Ovary (tissue), 7 donors: ENCODE measurements at regions not wholly inside any gene's neighbourhood (a gene's known extent, or its start where the extent isn't known, plus 50 kb on each side); places are given as distances from the start of the nearest gene placed in this dataset.
"Not testable (repeated sequence)": the region's sequence is repeated elsewhere in the genome, so short reads cannot be mapped to it uniquely, and the experiment has no call there.

Experiments
- DNase-seq, 5 donors: peaks; one replicate each; pipeline ENCODE4 v3.0.0-alpha.2; 2019 to 2020
- H3K27ac ChIP-seq, 2 donors: fragments of 200-600 bp; one replicate each; pipeline versions ENCODE4 v1.5.1 to v1.8.0; 2019 to 2022
- H3K27me3 ChIP-seq: fragments of 200-600 bp; one replicate; pipeline ENCODE4 v1.8.0; 2022
- H3K36me3 ChIP-seq: fragments of 200-600 bp; sonication (generic); one replicate; pipeline ENCODE4 v1.5.1; 2019
- H3K4me1 ChIP-seq: one replicate; pipeline ENCODE4 v1.8.1; 2013; ENCODE audit warnings: mild to moderate bottlenecking, moderate library complexity; ENCODE audit not compliant: insufficient read depth
- H3K4me3 ChIP-seq: fragments of 200-600 bp; sonication (generic); one replicate; pipeline ENCODE4 v1.5.1; 2017
- H3K9me3 ChIP-seq, 2 donors: fragments of 200-600 bp in 1 of 2; sonication (generic) in 1 of 2; one replicate each; pipeline versions ENCODE4 v1.5.1 to v1.8.1; 2013 to 2019; ENCODE audit warnings: mild to moderate bottlenecking in 1 of 2, moderate library complexity in 1 of 2
- EP300 ChIP-seq: sonication (generic); formaldehyde crosslinking; IDR thresholded peaks from one replicate; pipeline ENCODE4 v1.6.1; 2017; ENCODE audit warnings: antibody characterized with exemption
- POLR2A ChIP-seq: fragments of 450-650 bp; IDR thresholded peaks from one replicate; pipeline ENCODE4 v1.6.1; 2017; ENCODE audit warnings: antibody characterized with exemption, mild to moderate bottlenecking, moderate library complexity
- WGBS, 3 donors: extraction: QIAGEN DNeasy Blood & Tissue Kit in 1 of 3; methylation state at CpG; one replicate each; pipeline versions ENCODE4 v1.1.5 to v1.1.7; 2013 to 2017; 5-methylcytosine and 5-hydroxymethylcytosine counted together
- intact Hi-C, 4 donors: fragments of 100-400 bp; cut with DNase I; formaldehyde crosslinking; loops; one replicate each; pipeline versions ENCODE4 v1.11.0 to v1.15.1; 2022 to 2023
- TF ChIP-seq, protein P1 (sequence below), 3 donors: fragments of 450-650 bp in 2 of 3; fragments of 200-600 bp in 1 of 3; IDR thresholded peaks; one replicate each; pipeline versions ENCODE4 v1.5.1 to v1.8.0; 2016 to 2022; ENCODE audit warnings: antibody characterized with exemption in 3 of 3, mild to moderate bottlenecking in 1 of 3
- donor health status: DM: no; HTN: no; CAD: no; lungs with moderate emphysema.
- donor health status: DM: no; HTN: no; CAD: no.
- donor health status: Bipolar disorder and iron deficiency.
- donor health status: DM: no; HTN: no; CAD: no.
- donor health status: DM: yes; HTN: yes; CAD: no.

DNA sequence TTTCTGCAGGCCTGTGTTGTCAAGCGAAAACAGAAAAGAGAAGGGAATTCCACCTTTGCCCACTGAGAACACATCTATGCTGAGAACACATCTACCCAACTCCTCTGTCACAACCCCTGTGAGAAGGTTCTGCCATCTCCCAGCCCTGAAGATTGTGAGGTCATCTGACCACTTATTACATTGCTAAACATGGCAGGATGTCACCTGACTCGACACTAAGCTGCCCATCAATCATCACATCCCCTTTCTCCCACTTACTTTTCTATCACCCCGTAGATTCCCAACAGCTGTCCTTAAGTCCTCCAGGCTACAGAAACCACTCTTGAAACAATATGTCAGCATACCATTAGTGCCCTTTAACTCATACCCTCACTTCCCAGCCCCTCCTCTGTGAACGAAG, 64.2 kb upstream of the PRSS3 start:
- TF ChIP-seq EP300 (no peak), POLR2A (no peak)
- TF ChIP-seq, protein P1, sequence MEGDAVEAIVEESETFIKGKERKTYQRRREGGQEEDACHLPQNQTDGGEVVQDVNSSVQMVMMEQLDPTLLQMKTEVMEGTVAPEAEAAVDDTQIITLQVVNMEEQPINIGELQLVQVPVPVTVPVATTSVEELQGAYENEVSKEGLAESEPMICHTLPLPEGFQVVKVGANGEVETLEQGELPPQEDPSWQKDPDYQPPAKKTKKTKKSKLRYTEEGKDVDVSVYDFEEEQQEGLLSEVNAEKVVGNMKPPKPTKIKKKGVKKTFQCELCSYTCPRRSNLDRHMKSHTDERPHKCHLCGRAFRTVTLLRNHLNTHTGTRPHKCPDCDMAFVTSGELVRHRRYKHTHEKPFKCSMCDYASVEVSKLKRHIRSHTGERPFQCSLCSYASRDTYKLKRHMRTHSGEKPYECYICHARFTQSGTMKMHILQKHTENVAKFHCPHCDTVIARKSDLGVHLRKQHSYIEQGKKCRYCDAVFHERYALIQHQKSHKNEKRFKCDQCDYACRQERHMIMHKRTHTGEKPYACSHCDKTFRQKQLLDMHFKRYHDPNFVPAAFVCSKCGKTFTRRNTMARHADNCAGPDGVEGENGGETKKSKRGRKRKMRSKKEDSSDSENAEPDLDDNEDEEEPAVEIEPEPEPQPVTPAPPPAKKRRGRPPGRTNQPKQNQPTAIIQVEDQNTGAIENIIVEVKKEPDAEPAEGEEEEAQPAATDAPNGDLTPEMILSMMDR (IDR thresholded peaks at IDR 0.05), result no peak
- 59 to 68% (median 65%) methylated on average over 4 of the region's 4 CpGs for WGBS, 3 donors
- intact Hi-C loops, result no loop called here
- Histone ChIP-seq H3K4me1 (no peaks in the 10 kb centered on the region), H3K36me3 (no peaks in the 10 kb centered on the region), H3K4me3 (no peak overlapping the region), H3K9me3 (no peaks in the 10 kb centered on the region), H3K27me3 (no peaks in the 10 kb centered on the region), H3K27ac (no peak overlapping the region)
- no peak for DNase-seq

DNA sequence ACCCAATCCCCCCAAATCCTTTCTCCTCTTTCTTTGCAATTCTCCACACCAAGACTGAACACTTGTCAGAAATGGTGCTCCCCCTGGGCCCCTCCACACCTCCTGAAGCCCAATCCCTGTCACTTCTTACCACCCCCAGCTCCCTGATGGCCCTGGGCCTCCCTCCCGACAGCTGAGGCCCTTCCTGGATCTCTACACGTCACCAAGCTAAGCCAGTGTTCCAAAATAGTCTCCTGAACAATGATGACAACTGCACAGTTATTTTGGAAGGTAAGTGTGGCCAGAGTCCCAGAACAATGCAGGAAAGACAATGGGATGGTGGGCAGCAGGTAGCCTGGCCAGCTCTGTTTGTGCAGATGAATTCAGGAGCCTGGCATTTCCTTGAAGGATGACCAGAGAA, 63.7 kb upstream of the PRSS3 start:
- TF ChIP-seq, protein P1 (IDR thresholded peaks at IDR 0.05), result no peak
- no peak for TF ChIP-seq POLR2A
- TF ChIP-seq EP300, result no peak
- Histone ChIP-seq H3K36me3 (no peaks in the 10 kb centered on the region), H3K4me1 (no peaks in the 10 kb centered on the region), H3K9me3 (no peaks in the 10 kb centered on the region), H3K27me3 (no peaks in the 10 kb centered on the region), H3K4me3 (no peak overlapping the region), H3K27ac (no peak overlapping the region)
- WGBS, 3 donors, result 68 to 84% (median 78%) methylated on average over 2 of the region's 2 CpGs
- intact Hi-C loops, result no loop called here
- DNase-seq, result no peak

DNA sequence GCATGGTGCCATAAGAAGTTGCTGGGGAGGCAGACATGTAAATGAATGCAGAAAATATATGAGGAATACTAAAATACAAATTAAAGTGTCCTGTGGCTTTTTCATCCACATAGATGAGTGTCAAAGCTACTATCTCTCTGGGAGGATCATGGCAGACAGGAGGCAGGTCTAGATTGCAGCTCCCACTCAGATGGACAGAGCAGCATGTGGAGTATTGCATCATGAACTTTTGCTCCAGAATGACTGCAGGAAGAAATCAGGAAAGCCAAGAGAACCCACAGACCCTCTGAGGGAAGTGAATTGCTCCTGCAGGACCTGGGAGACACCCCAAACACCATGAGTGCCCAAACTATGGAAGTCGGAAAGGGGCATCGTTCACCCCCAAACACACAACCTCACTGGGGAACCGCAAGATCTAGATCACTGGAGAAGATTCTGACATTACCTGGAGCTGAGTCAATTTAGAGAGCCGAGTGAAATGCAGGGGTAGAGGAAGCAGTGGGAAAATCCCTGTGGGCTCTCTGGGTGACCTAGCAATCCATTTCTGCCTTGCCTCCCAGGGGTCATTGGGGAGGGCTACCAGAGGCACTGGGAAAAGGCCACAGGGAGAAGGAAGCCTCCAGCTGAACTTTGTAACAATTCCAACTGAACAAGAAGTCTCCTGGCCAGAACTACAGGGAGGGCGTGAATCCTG, 61.0 kb upstream of the PRSS3 start:
- H3K4me1 ChIP-seq, H3K27ac ChIP-seq, intact Hi-C loops, H3K36me3 ChIP-seq, H3K9me3 ChIP-seq, H3K4me3 ChIP-seq, DNase-seq, H3K27me3 ChIP-seq: not testable (repeated sequence)
- 73 to 85% (median 84%) methylated on average over 5 of the region's 5 CpGs for WGBS, 3 donors

DNA sequence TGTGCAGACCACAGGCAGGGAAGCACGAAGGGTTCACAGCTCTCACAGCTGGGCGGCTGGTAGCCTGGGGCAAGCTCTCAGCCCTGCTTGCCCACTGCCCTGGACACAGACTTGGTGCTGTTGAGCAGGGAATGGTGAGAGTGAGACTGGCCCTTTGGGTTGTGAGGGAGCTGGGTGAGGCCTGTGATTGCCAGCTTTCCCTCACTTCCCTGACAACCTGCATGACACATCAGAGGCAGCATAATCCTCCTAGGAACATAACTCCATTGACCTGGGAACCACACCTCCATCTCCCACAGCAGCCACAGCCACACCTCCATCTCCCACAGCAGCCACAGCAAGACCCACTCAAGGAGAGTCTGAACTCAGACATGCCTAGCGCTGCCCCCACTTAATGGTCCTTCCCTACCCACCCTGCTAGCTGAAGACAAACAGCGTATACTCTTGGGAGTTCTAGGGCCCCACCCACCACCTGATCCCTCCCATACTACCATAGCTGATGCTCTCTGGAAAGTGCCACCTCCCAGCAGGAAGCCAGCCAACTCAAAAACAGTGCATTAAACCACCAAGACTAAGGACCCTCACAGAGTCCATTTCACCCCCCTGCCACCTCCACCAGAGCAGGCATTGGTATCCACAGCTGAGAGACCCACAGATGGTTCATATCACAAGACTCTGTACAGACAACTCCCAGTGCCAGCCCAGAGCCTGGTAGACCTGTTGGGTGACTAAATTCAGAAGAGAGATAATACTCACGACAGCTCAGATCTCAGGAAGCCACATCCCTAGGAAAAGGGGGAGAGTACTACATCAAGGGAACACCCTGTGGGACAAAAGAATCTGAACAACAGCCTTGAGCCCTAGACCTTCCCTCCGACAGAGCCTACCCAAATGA, 60.2 kb upstream of the PRSS3 start:
- H3K4me1 ChIP-seq, H3K27me3 ChIP-seq, H3K36me3 ChIP-seq, intact Hi-C loops, DNase-seq, H3K4me3 ChIP-seq, H3K9me3 ChIP-seq, H3K27ac ChIP-seq: not testable (repeated sequence)
- WGBS, 3 donors, result 71 to 76% (median 75%) methylated on average over 6 of the region's 6 CpGs

DNA sequence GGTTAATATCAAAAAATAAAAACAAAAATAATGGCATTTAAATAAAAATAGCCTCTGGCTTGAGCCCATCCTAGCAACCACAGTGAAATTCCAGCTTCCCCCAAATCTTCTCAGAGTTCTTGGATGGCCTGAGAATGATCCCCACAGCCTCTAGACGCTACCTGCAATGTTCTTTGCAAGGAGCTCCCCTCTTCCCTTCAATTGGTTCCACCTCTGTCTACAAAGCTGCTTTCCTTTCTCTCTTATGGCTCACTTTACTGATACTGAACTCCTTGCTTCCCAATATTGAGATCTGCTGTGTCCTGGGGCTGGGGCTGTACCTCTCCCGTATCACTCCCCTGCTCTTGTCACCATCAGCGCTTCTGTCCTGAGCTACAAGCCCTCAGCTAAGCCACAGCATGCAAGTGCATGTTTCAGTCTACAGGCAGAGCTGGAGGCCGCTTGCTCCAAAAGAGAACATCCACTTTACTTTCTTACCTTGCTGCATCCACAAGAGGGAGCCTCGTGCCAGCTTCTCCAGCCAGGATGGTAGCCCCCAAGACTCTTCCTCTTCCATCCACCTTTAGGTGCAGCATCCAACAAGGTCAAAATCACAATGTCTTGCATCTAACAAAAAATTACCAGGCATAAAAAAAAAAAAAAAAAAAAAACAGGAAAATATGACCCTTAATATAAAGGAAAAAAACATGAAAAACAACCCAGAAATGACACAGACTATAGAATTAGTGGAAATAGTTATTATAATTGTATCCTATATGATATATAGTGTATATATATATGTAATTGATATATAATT, 57.4 kb upstream of the PRSS3 start:
- 22 to 28% (median 22%) methylated on average over 5 of the region's 5 CpGs for WGBS, 3 donors
- no peak for DNase-seq
- TF ChIP-seq EP300 (no peak), POLR2A (no peak)
- TF ChIP-seq, protein P1 (IDR thresholded peaks at IDR 0.05), result no peak
- Histone ChIP-seq H3K4me1 (no peaks in the 10 kb centered on the region), H3K27ac (no peak overlapping the region), H3K27me3 (no peaks in the 10 kb centered on the region), H3K4me3 (no peak overlapping the region), H3K9me3 (no peaks in the 10 kb centered on the region), H3K36me3 (no peaks in the 10 kb centered on the region)
- intact Hi-C loops, result no loop called here
